TTC549 (cell line): ENCODE measurements at regions not wholly inside any gene's neighbourhood (a gene's known extent, or its start where the extent isn't known, plus 50 kb on each side); places are given as distances from the start of the nearest gene placed in this dataset.

Experiments used
- FAIRE-seq: peaks from 2 replicates; lab custom pipeline; 2012; peaks lifted over from hg19 to GRCh38; lab: Jason Lieb, UNC

- FAIRE-seq, result no peak
Measured at GRCh38 chr6:14644381-14644780, 526.8 kb downstream of the CD83 start.

GRCh38 chr6:14645221-14645620, 527.6 kb downstream of the CD83 start:
- no peak for FAIRE-seq

GRCh38 chr6:14645841-14646240, 528.3 kb downstream of the CD83 start:
- FAIRE-seq, result no peak

- no peak for FAIRE-seq
Measured at GRCh38 chr6:14646371-14646770, 528.8 kb downstream of the CD83 start.

- FAIRE-seq, result no peak
Measured at GRCh38 chr6:14647357-14647756, 529.8 kb downstream of the CD83 start.

GRCh38 chr6:14652536-14652935, 535.0 kb downstream of the CD83 start:
- no peak for FAIRE-seq

GRCh38 chr6:14655201-14656061, 537.9 kb downstream of the CD83 start:
- FAIRE-seq, result no peak

GRCh38 chr6:14656078-14656521, 538.5 kb downstream of the CD83 start:
- no peak for FAIRE-seq

GRCh38 chr6:14656649-14657048, 539.1 kb downstream of the CD83 start:
- FAIRE-seq, result no peak

- FAIRE-seq, result no peak
Measured at GRCh38 chr6:14658030-14658429, 540.5 kb downstream of the CD83 start.

GRCh38 chr6:14658886-14659561, 541.5 kb downstream of the CD83 start:
- FAIRE-seq, result no peak

GRCh38 chr6:14659841-14660240, 542.3 kb downstream of the CD83 start:
- FAIRE-seq, result no peak

- no peak for FAIRE-seq
Measured at GRCh38 chr6:14660806-14661579, 543.4 kb downstream of the CD83 start.

- FAIRE-seq, result no peak
Measured at GRCh38 chr6:14661691-14662090, 544.1 kb downstream of the CD83 start.

- no peak for FAIRE-seq
Measured at GRCh38 chr6:14664112-14664601, 546.6 kb downstream of the CD83 start.

- FAIRE-seq, result no peak
Measured at GRCh38 chr6:14664621-14665315, 547.2 kb downstream of the CD83 start.

GRCh38 chr6:14665827-14666724, 548.5 kb downstream of the CD83 start:
- FAIRE-seq, result no peak

GRCh38 chr6:14670806-14671205, 553.2 kb downstream of the CD83 start:
- no peak for FAIRE-seq

- no peak for FAIRE-seq
Measured at GRCh38 chr6:14671261-14671681, 553.7 kb downstream of the CD83 start.

- no peak for FAIRE-seq
Measured at GRCh38 chr6:14671937-14672336, 554.4 kb downstream of the CD83 start.

GRCh38 chr6:14673201-14673600, 555.6 kb downstream of the CD83 start:
- FAIRE-seq, result no peak
